ENCODE measurements at regions not wholly inside any gene's neighbourhood (a gene's known extent, or its start where the extent isn't known, plus 50 kb on each side); places are given as distances from the start of the nearest gene placed in this dataset.

GRCh38 chr9:10674586-10674985, 61.8 kb upstream of the PTPRD start:
- Mint-ChIP-seq H3K27ac (no peak overlapping the region), H3K4me3 (no peak overlapping the region), H3K9me3 (peaks cover 16% of the 10 kb centered on the region), H3K27me3 (no peaks in the 10 kb centered on the region), H3K36me3 (ENCODE audit: low read depth) (no peaks in the 10 kb centered on the region), H3K4me1 (ENCODE audit: low read depth) (no peaks in the 10 kb centered on the region)
- intact Hi-C loops (cut with micrococcal nuclease) = no loop called here

- H3K9me3 Mint-ChIP-seq = peaks cover 21% of the 10 kb centered on the region
- no peaks in the 10 kb centered on the region for H3K36me3 Mint-ChIP-seq (ENCODE audit: low read depth)
- H3K27ac Mint-ChIP-seq = no peak overlapping the region
- H3K27me3 Mint-ChIP-seq = no peaks in the 10 kb centered on the region
- no peak overlapping the region for H3K4me3 Mint-ChIP-seq
- intact Hi-C loops (cut with micrococcal nuclease) = no loop called here
- H3K4me1 Mint-ChIP-seq (ENCODE audit: low read depth) = no peaks in the 10 kb centered on the region
These were observed 65.2 kb upstream of the PTPRD start for GRCh38 chr9:10678010-10678409.

GRCh38 chr9:10678790-10679189, 66.0 kb upstream of the PTPRD start:
- H3K27me3 Mint-ChIP-seq = no peaks in the 10 kb centered on the region
- no peak overlapping the region for H3K4me3 Mint-ChIP-seq
- H3K36me3 Mint-ChIP-seq (ENCODE audit: low read depth) = no peaks in the 10 kb centered on the region
- no peak overlapping the region for H3K27ac Mint-ChIP-seq
- H3K9me3 Mint-ChIP-seq = peaks cover 13% of the 10 kb centered on the region
- intact Hi-C loops (cut with micrococcal nuclease) = no loop called here
- no peaks in the 10 kb centered on the region for H3K4me1 Mint-ChIP-seq (ENCODE audit: low read depth)

GRCh38 chr9:10686943-10687342, 74.1 kb upstream of the PTPRD start:
- no peaks in the 10 kb centered on the region for H3K36me3 Mint-ChIP-seq (ENCODE audit: low read depth)
- no peak overlapping the region for H3K27ac Mint-ChIP-seq
- no peaks in the 10 kb centered on the region for H3K4me1 Mint-ChIP-seq (ENCODE audit: low read depth)
- H3K4me3 Mint-ChIP-seq = no peak overlapping the region
- intact Hi-C loops (cut with micrococcal nuclease) = no loop called here
- no peaks in the 10 kb centered on the region for H3K27me3 Mint-ChIP-seq
- H3K9me3 Mint-ChIP-seq = no peaks in the 10 kb centered on the region

GRCh38 chr9:10690546-10690945, 77.7 kb upstream of the PTPRD start:
- Mint-ChIP-seq H3K36me3 (ENCODE audit: low read depth) (no peaks in the 10 kb centered on the region), H3K9me3 (no peaks in the 10 kb centered on the region), H3K4me3 (no peak overlapping the region), H3K27ac (no peak overlapping the region), H3K4me1 (ENCODE audit: low read depth) (no peaks in the 10 kb centered on the region), H3K27me3 (no peaks in the 10 kb centered on the region)
- intact Hi-C loops (cut with micrococcal nuclease) = loop anchor here (10.0 kb wide), 1 partner anchor 466 kb away; no protein-coding TSS in a partner anchor

GRCh38 chr9:10697044-10697443, 84.2 kb upstream of the PTPRD start:
- no peak overlapping the region for H3K27ac Mint-ChIP-seq
- no peaks in the 10 kb centered on the region for H3K36me3 Mint-ChIP-seq (ENCODE audit: low read depth)

GRCh38 chr9:10700291-10700690, 87.5 kb upstream of the PTPRD start:
- Mint-ChIP-seq H3K36me3 (ENCODE audit: low read depth) (no peaks in the 10 kb centered on the region), H3K27ac (no peak overlapping the region), H3K4me1 (ENCODE audit: low read depth) (no peaks in the 10 kb centered on the region), H3K4me3 (no peak overlapping the region), H3K27me3 (no peaks in the 10 kb centered on the region), H3K9me3 (no peaks in the 10 kb centered on the region)
- intact Hi-C loops (cut with micrococcal nuclease) = no loop called here

More at GRCh38 chr9:10697044-10697443, 84.2 kb upstream of the PTPRD start:
- intact Hi-C loops (cut with micrococcal nuclease) = loop anchor here (10.0 kb wide), 1 partner anchor 472 kb away; no protein-coding TSS in a partner anchor
- Mint-ChIP-seq H3K4me3 (no peak overlapping the region), H3K9me3 (no peaks in the 10 kb centered on the region), H3K4me1 (ENCODE audit: low read depth) (no peaks in the 10 kb centered on the region), H3K27me3 (no peaks in the 10 kb centered on the region)

- Mint-ChIP-seq H3K4me1 (ENCODE audit: low read depth) (no peaks in the 10 kb centered on the region), H3K27ac (no peak overlapping the region), H3K36me3 (ENCODE audit: low read depth) (no peaks in the 10 kb centered on the region), H3K27me3 (no peaks in the 10 kb centered on the region), H3K4me3 (no peak overlapping the region), H3K9me3 (no peaks in the 10 kb centered on the region)
- intact Hi-C loops (cut with micrococcal nuclease) = no loop called here
These were observed 88.1 kb upstream of the PTPRD start for GRCh38 chr9:10700915-10701314.

- H3K4me1 Mint-ChIP-seq (ENCODE audit: low read depth) = no peaks in the 10 kb centered on the region
- H3K36me3 Mint-ChIP-seq (ENCODE audit: low read depth) = no peaks in the 10 kb centered on the region
- H3K9me3 Mint-ChIP-seq = no peaks in the 10 kb centered on the region
- intact Hi-C loops (cut with micrococcal nuclease) = no loop called here
- H3K4me3 Mint-ChIP-seq = no peak overlapping the region
- H3K27me3 Mint-ChIP-seq = no peaks in the 10 kb centered on the region
- no peak overlapping the region for H3K27ac Mint-ChIP-seq
These were observed 89.1 kb upstream of the PTPRD start for GRCh38 chr9:10701906-10702305.

GRCh38 chr9:10703139-10703538, 90.3 kb upstream of the PTPRD start:
- intact Hi-C loops (cut with micrococcal nuclease) = no loop called here
- Mint-ChIP-seq H3K4me3 (no peak overlapping the region), H3K27ac (no peak overlapping the region), H3K36me3 (ENCODE audit: low read depth) (no peaks in the 10 kb centered on the region), H3K9me3 (no peaks in the 10 kb centered on the region), H3K4me1 (ENCODE audit: low read depth) (no peaks in the 10 kb centered on the region), H3K27me3 (no peaks in the 10 kb centered on the region)

- Mint-ChIP-seq H3K27me3 (no peaks in the 10 kb centered on the region), H3K4me3 (no peak overlapping the region), H3K27ac (no peak overlapping the region), H3K4me1 (ENCODE audit: low read depth) (no peaks in the 10 kb centered on the region), H3K9me3 (no peaks in the 10 kb centered on the region), H3K36me3 (ENCODE audit: low read depth) (no peaks in the 10 kb centered on the region)
- intact Hi-C loops (cut with micrococcal nuclease) = no loop called here
These were observed 91.9 kb upstream of the PTPRD start for GRCh38 chr9:10704720-10705119.

GRCh38 chr9:10705383-10705782, 92.6 kb upstream of the PTPRD start:
- no peaks in the 10 kb centered on the region for H3K27me3 Mint-ChIP-seq
- H3K9me3 Mint-ChIP-seq = no peaks in the 10 kb centered on the region
- intact Hi-C loops (cut with micrococcal nuclease) = no loop called here
- no peak overlapping the region for H3K27ac Mint-ChIP-seq
- H3K4me1 Mint-ChIP-seq (ENCODE audit: low read depth) = no peaks in the 10 kb centered on the region
- H3K36me3 Mint-ChIP-seq (ENCODE audit: low read depth) = no peaks in the 10 kb centered on the region
- H3K4me3 Mint-ChIP-seq = no peak overlapping the region

GRCh38 chr9:10706788-10707187, 94.0 kb upstream of the PTPRD start:
- intact Hi-C loops (cut with micrococcal nuclease) = no loop called here
- H3K27me3 Mint-ChIP-seq = no peaks in the 10 kb centered on the region
- H3K9me3 Mint-ChIP-seq = no peaks in the 10 kb centered on the region
- H3K4me1 Mint-ChIP-seq (ENCODE audit: low read depth) = no peaks in the 10 kb centered on the region
- H3K4me3 Mint-ChIP-seq = no peak overlapping the region
- H3K36me3 Mint-ChIP-seq (ENCODE audit: low read depth) = no peaks in the 10 kb centered on the region
- no peak overlapping the region for H3K27ac Mint-ChIP-seq

GRCh38 chr9:10721301-10721700, 108.5 kb upstream of the PTPRD start:
- intact Hi-C loops (cut with micrococcal nuclease) = no loop called here
- Mint-ChIP-seq H3K4me1 (ENCODE audit: low read depth) (no peaks in the 10 kb centered on the region), H3K27ac (no peak overlapping the region), H3K4me3 (no peak overlapping the region), H3K9me3 (no peaks in the 10 kb centered on the region), H3K36me3 (ENCODE audit: low read depth) (no peaks in the 10 kb centered on the region), H3K27me3 (no peaks in the 10 kb centered on the region)

- Mint-ChIP-seq H3K36me3 (ENCODE audit: low read depth) (no peaks in the 10 kb centered on the region), H3K4me1 (ENCODE audit: low read depth) (no peaks in the 10 kb centered on the region), H3K9me3 (no peaks in the 10 kb centered on the region), H3K27ac (no peak overlapping the region), H3K4me3 (no peak overlapping the region), H3K27me3 (no peaks in the 10 kb centered on the region)
- intact Hi-C loops (cut with micrococcal nuclease) = no loop called here
These were observed 116.4 kb upstream of the PTPRD start for GRCh38 chr9:10729213-10729612.
